ENCODE measurements at regions not wholly inside any gene's neighbourhood (a gene's known extent, or its start where the extent isn't known, plus 50 kb on each side); places are given as distances from the start of the nearest gene placed in this dataset.

DNA sequence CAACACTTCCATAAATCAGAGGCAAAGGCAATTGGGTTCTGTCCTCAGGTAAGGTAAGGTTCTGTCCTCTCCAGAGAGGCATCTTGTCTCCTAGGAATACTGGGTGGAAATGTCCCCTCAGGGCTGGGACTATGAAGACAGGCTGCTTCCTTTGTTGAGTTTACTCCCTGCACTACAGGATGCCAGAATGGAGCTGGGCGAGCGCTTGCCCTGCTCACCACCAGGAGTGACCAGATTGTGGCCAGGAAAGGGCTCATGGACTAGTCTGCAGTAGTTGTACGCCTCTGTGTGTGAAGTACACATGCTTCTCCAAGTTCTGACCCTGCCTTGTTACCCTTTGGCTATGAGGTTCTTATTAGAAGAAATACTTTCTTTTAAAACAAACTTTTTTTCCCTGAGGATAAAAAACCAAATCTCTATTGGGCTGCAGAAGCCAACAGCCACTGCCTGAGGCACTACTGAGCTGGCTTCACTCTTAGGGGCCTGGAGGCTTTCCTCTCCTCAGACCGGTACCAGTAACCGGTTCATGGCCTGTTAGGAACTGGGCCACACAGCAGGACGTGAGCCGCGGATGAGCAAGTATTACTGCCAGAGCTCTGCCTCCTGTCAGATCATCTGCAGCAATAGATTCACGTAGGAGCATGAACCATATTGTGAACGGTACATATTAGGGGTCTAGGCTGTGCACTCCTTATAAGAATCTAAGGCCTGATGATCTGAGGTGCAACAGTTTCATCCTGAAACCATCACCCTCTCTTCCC, 83.2 kb downstream of the DHRS2 start:
- H3K79me2 ChIP-seq (ENCODE audit: control insufficient read depth, insufficient read depth, low read length), result no peaks in the 10 kb centered on the region
- H4K20me1 ChIP-seq (ENCODE audit: control insufficient read depth, extremely low read depth, insufficient read depth, low read length), result no peaks in the 10 kb centered on the region
- DNase-seq (ENCODE audit: low read depth, low spot score), result no peak
- TF ChIP-seq EZH2 (IDR thresholded peaks at IDR 0.05; ENCODE audit: low read length), result no peak
- TF ChIP-seq, protein P1, sequence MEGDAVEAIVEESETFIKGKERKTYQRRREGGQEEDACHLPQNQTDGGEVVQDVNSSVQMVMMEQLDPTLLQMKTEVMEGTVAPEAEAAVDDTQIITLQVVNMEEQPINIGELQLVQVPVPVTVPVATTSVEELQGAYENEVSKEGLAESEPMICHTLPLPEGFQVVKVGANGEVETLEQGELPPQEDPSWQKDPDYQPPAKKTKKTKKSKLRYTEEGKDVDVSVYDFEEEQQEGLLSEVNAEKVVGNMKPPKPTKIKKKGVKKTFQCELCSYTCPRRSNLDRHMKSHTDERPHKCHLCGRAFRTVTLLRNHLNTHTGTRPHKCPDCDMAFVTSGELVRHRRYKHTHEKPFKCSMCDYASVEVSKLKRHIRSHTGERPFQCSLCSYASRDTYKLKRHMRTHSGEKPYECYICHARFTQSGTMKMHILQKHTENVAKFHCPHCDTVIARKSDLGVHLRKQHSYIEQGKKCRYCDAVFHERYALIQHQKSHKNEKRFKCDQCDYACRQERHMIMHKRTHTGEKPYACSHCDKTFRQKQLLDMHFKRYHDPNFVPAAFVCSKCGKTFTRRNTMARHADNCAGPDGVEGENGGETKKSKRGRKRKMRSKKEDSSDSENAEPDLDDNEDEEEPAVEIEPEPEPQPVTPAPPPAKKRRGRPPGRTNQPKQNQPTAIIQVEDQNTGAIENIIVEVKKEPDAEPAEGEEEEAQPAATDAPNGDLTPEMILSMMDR (optimal IDR thresholded peaks at IDR 0.05 in 1 of 3, IDR thresholded peaks at IDR 0.05 in 1 of 3, conservative IDR thresholded peaks at IDR 0.05 in 1 of 3; ENCODE audit: extremely low read depth in 1 of 3, insufficient read depth in 2 of 3, low read length in 3 of 3), result no peak
- H3K27ac ChIP-seq (ENCODE audit: control insufficient read depth, insufficient read depth, low read length), result no peak overlapping the region
- no peak overlapping the region for H3K9ac ChIP-seq (ENCODE audit: control insufficient read depth, extremely low read depth, insufficient read depth, low read length)
- no peaks in the 10 kb centered on the region for H3K36me3 ChIP-seq (ENCODE audit: control insufficient read depth in 2 of 2, extremely low read depth in 1 of 2, insufficient read depth in 2 of 2, low read length in 2 of 2)
- H3K27me3 ChIP-seq (ENCODE audit: control insufficient read depth, extremely low read depth, insufficient read depth, low read length), result no peaks in the 10 kb centered on the region
- no peak overlapping the region for H3K4me3 ChIP-seq (ENCODE audit: control insufficient read depth in 2 of 3, extremely low read depth in 1 of 3, insufficient read depth in 2 of 3, low read depth in 1 of 3, low read length in 3 of 3)
- no peaks in the 10 kb centered on the region for H3K9me1 ChIP-seq (ENCODE audit: control insufficient read depth, extremely low read depth, insufficient read depth, low read length)
- dilution Hi-C loops (cut with MboI; ENCODE audit: extremely low pct_ligation_motif_present, low sequenced_read_pairs), result no loop called here
- H2AFZ ChIP-seq (ENCODE audit: control insufficient read depth, low read length), result no peak overlapping the region
- H3K9me3 ChIP-seq (ENCODE audit: control insufficient read depth, low read depth, low read length), result no peaks in the 10 kb centered on the region
- no peak overlapping the region for H3K4me2 ChIP-seq (ENCODE audit: control insufficient read depth, extremely low read depth, insufficient read depth, low read depth, low read length)
- H3K4me1 ChIP-seq (ENCODE audit: control insufficient read depth, extremely low read depth, insufficient read depth, low read length), result peaks cover 5% of the 10 kb centered on the region
- FAIRE-seq, result no peak

DNA sequence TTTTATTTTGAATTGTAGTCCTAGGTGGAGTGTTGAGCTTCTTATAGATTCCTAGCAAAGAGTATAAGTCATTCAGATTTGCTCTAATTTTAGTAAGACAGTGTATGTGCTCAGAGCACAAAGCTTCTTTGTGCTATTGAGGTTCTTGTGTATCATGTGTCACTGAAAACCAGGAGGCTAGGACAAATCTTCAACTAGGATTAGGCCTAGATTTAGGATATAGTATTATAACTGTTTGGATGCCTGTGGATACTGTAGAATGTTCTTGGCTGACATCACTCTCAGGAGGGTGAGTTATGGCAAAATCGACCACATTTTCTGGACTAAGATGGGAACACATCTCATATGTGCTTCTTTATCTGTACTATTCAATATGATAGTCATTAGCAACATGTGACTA, 86.5 kb downstream of the DHRS2 start:
- Histone ChIP-seq H3K4me1 (ENCODE audit: control insufficient read depth, extremely low read depth, insufficient read depth, low read length) (peaks cover 5% of the 10 kb centered on the region), H4K20me1 (ENCODE audit: control insufficient read depth, extremely low read depth, insufficient read depth, low read length) (no peaks in the 10 kb centered on the region), H3K36me3 (ENCODE audit: control insufficient read depth in 2 of 2, extremely low read depth in 1 of 2, insufficient read depth in 2 of 2, low read length in 2 of 2) (no peaks in the 10 kb centered on the region), H3K9me3 (ENCODE audit: control insufficient read depth, low read depth, low read length) (no peaks in the 10 kb centered on the region), H3K4me2 (ENCODE audit: control insufficient read depth, extremely low read depth, insufficient read depth, low read depth, low read length) (no peak overlapping the region), H3K4me3 (ENCODE audit: control insufficient read depth in 2 of 3, extremely low read depth in 1 of 3, insufficient read depth in 2 of 3, low read depth in 1 of 3, low read length in 3 of 3) (no peak overlapping the region), H3K9me1 (ENCODE audit: control insufficient read depth, extremely low read depth, insufficient read depth, low read length) (no peaks in the 10 kb centered on the region), H3K9ac (ENCODE audit: control insufficient read depth, extremely low read depth, insufficient read depth, low read length) (no peak overlapping the region), H3K27me3 (ENCODE audit: control insufficient read depth, extremely low read depth, insufficient read depth, low read length) (no peaks in the 10 kb centered on the region), H2AFZ (ENCODE audit: control insufficient read depth, low read length) (no peak overlapping the region), H3K27ac (ENCODE audit: control insufficient read depth, insufficient read depth, low read length) (no peak overlapping the region), H3K79me2 (ENCODE audit: control insufficient read depth, insufficient read depth, low read length) (no peaks in the 10 kb centered on the region)
- FAIRE-seq, result no peak
- TF ChIP-seq, protein P1 (optimal IDR thresholded peaks at IDR 0.05 in 1 of 3, IDR thresholded peaks at IDR 0.05 in 1 of 3, conservative IDR thresholded peaks at IDR 0.05 in 1 of 3; ENCODE audit: extremely low read depth in 1 of 3, insufficient read depth in 2 of 3, low read length in 3 of 3), result no peak
- TF ChIP-seq EZH2 (IDR thresholded peaks at IDR 0.05; ENCODE audit: low read length), result no peak
- dilution Hi-C loops (cut with MboI; ENCODE audit: extremely low pct_ligation_motif_present, low sequenced_read_pairs), result no loop called here
- no peak for DNase-seq (ENCODE audit: low read depth, low spot score)
